K562 (cell line): ENCODE measurements at regions not wholly inside any gene's neighbourhood (a gene's known extent, or its start where the extent isn't known, plus 50 kb on each side); places are given as distances from the start of the nearest gene placed in this dataset.

Experiments
- ATAC-seq: fragments of 200-7000 bp; cut with Tn5 transposase; 3 replicates; pipeline ENCODE4 v1.9.1; 2020; ENCODE audit warnings: moderate library complexity
- BruUV-seq: library from RNA; stranded (reverse); fragments of 400-500 nt; replicated peaks from 2 replicates; lab custom pipeline; 2021; lab: Mats Ljungman, UMichigan
- CTCF ChIA-PET: fragments of 300-600 bp; formaldehyde crosslinking; extraction: SDS; loops from one replicate; lab custom pipeline; 2021; ENCODE audit warnings: low intra/inter-chr PET ratio; lab: Yijun Ruan, JAX
- POLR2A ChIA-PET: fragments of 300-600, 350-650 bp; sonication (Branson Sonifier 250); formaldehyde crosslinking; extraction: SDS; loops from one replicate; lab custom pipeline; 2021; ENCODE audit warnings: antibody characterized with exemption, inconsistent platforms; lab: Yijun Ruan, JAX
- DNase-seq, 4 experiments: peaks; one replicate each; pipeline versions ENCODE4 v3.0.0 to v3.0.0-alpha.2; 2011 to 2018; ENCODE audit warnings: low spot score in 3 of 4, mixed read lengths in 3 of 4; ENCODE audit errors: extremely low read depth in 1 of 4
- FAIRE-seq: peaks from 2 replicates; lab custom pipeline; 2011; peaks lifted over from hg19 to GRCh38; lab: Jason Lieb, UNC
- H2AFZ ChIP-seq: 2 replicates; pipeline ENCODE4 v1.6.0; 2011; ENCODE audit warnings: low read depth, low read length, control low read depth, inconsistent platforms
- H3K27ac ChIP-seq: fragments of 200-600 bp; 3 replicates; pipeline ENCODE4 v1.8.0; 2011; ENCODE audit warnings: low read depth, mild to moderate bottlenecking, control low read depth, inconsistent platforms, low read length, moderate library complexity, mixed read lengths; ENCODE audit errors: extremely low read depth
- H3K27me3 ChIP-seq, 2 experiments: fragments of 300-600 bp in 1 of 2; 2 replicates in 1 of 2; 3 replicates in 1 of 2; pipeline versions ENCODE4 v1.6.0 to v1.8.0; 2011; ENCODE audit warnings: inconsistent platforms in 2 of 2, low read length in 2 of 2, mild to moderate bottlenecking in 1 of 2, mixed read lengths in 1 of 2, moderate library complexity in 1 of 2; ENCODE audit not compliant: control insufficient read depth in 2 of 2, insufficient read depth in 2 of 2
- H3K36me3 ChIP-seq: fragments of 300-600 bp; 3 replicates; pipeline ENCODE4 v1.8.0; 2011; ENCODE audit warnings: mild to moderate bottlenecking, low read length, inconsistent platforms; ENCODE audit not compliant: control insufficient read depth, insufficient read depth
- H3K4me1 ChIP-seq, 2 experiments: fragments of 200-600 bp in 1 of 2; replicated peaks in 1 of 2; 2 replicates in 1 of 2; 3 replicates in 1 of 2; pipeline versions ENCODE4 v1.5.1 to v1.8.0; 2011; ENCODE audit warnings: inconsistent platforms in 2 of 2, low read length in 2 of 2, mild to moderate bottlenecking in 1 of 2, mixed read lengths in 1 of 2, moderate library complexity in 1 of 2; ENCODE audit not compliant: control insufficient read depth in 2 of 2, insufficient read depth in 2 of 2
- H3K4me2 ChIP-seq: 2 replicates; pipeline ENCODE4 v1.6.1; 2011; ENCODE audit warnings: low read length, control low read depth, inconsistent platforms, mixed read lengths; ENCODE audit not compliant: insufficient read depth
- H3K4me3 ChIP-seq: fragments of 200-600 bp; sonication (generic), shearing (Covaris generic); 2 replicates; pipeline ENCODE4 v1.5.1; 2016; ENCODE audit warnings: control low read depth, inconsistent platforms
- H3K79me2 ChIP-seq: fragments of 200-600 bp; 3 replicates; pipeline ENCODE4 v1.8.0; 2011; ENCODE audit warnings: low read length, inconsistent platforms; ENCODE audit not compliant: control insufficient read depth, insufficient read depth
- H3K9ac ChIP-seq, 2 experiments: 2 replicates each; pipeline versions ENCODE4 v1.6.0 to v1.6.1; 2011; ENCODE audit warnings: low read depth in 2 of 2, low read length in 2 of 2, control low read depth in 1 of 2, inconsistent platforms in 1 of 2, mild to moderate bottlenecking in 1 of 2, mixed read lengths in 1 of 2; ENCODE audit not compliant: insufficient read depth in 1 of 2
- H3K9me1 ChIP-seq: one replicate; pipeline ENCODE4 v1.6.0; 2011; ENCODE audit warnings: inconsistent platforms, mild to moderate bottlenecking, low read length, moderate library complexity; ENCODE audit not compliant: control insufficient read depth, insufficient read depth
- H3K9me3 ChIP-seq: replicated peaks from 2 replicates; pipeline ENCODE4 v1.5.1; 2011; ENCODE audit warnings: low read depth, low read length, inconsistent platforms; ENCODE audit not compliant: control insufficient read depth, insufficient read depth
- H4K20me1 ChIP-seq: replicated peaks from 2 replicates; pipeline ENCODE4 v1.6.1; 2011; ENCODE audit warnings: low read length, inconsistent platforms, mixed read lengths; ENCODE audit not compliant: control insufficient read depth, insufficient read depth
- ARHGAP35 ChIP-seq: fragments of 450-650 bp; IDR thresholded peaks from 2 replicates; pipeline ENCODE4 v1.6.1; 2018; ENCODE audit not compliant: partially characterized antibody
- E2F8 ChIP-seq: fragments of 450-650 bp; IDR thresholded peaks from 2 replicates; pipeline ENCODE4 v1.7.1; 2018; ENCODE audit warnings: mild to moderate bottlenecking, low read depth; ENCODE audit not compliant: partially characterized antibody
- MYBL2 ChIP-seq, 2 experiments: fragments of 450-650 bp in 1 of 2; sonication (generic) in 1 of 2; formaldehyde crosslinking in 1 of 2; IDR thresholded peaks; 2 replicates each; pipeline versions ENCODE4 v1.6.1 to v1.8.1; 2017 to 2022; ENCODE audit warnings: borderline replicate concordance in 1 of 2, inconsistent platforms in 1 of 2, low read depth in 1 of 2, mild to moderate bottlenecking in 1 of 2, missing genetic modification reagents in 1 of 2, moderate library complexity in 1 of 2
- WGBS: fragments of 100-300 bp; shearing (Covaris generic); methylation state at CpG from one replicate; pipeline ENCODE4 v1.1.6; 2016; ENCODE audit warnings: low coverage, mixed read lengths; ENCODE audit not compliant: insufficient coverage; ENCODE audit errors: missing lambda C conversion rate; 5-methylcytosine and 5-hydroxymethylcytosine counted together
- in situ Hi-C: fragments of 300-500 bp; cut with MboI; formaldehyde crosslinking; loops from 4 replicates; pipeline ENCODE4 v1.15.0; 2018; ENCODE audit warnings: inconsistent platforms, mixed read lengths
- intact Hi-C: fragments of 100-400 bp; cut with micrococcal nuclease; formaldehyde crosslinking; loops from 2 replicates; pipeline ENCODE4 v1.14.2; 2022
- TF ChIP-seq, protein P1 (sequence below): sonication (generic); formaldehyde crosslinking; IDR thresholded peaks from 2 replicates; pipeline ENCODE4 v1.8.1; 2023; ENCODE audit warnings: mild to moderate bottlenecking, missing genetic modification reagents, moderate library complexity
- TF ChIP-seq, protein P2 (sequence below): IDR thresholded peaks from 2 replicates; pipeline ENCODE4 v1.6.1; 2016; ENCODE audit warnings: missing genetic modification characterization, missing compliant biosample characterization

DNA sequence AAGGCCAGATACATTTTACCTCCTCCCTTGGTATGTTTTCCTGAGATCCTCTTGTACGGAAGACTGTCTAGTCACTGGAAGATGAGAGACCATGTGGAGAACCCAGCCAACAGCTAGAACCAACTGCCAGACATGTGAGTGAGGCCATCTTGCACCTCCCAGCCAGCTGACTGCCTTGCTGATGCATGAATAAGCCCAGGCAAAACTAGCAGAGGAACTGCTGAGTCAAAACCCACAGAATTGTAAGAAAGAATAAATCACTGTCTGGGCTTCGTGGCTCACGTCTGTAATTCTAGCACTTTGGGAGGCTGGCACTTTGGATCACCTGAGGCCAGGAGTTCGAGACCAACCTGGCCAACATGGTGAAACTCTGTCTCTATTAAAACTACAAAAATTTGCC is 160.0 kb downstream of the TPH2 start:
- H3K27ac ChIP-seq = no peak overlapping the region
- H3K27me3 ChIP-seq = no peaks in the 10 kb centered on the region
- no TSS peak for BruUV-seq
- H3K79me2 ChIP-seq = no peaks in the 10 kb centered on the region
- H3K9ac ChIP-seq = no peak overlapping the region
- CTCF ChIA-PET = no interaction called here
- H3K36me3 ChIP-seq = no peaks in the 10 kb centered on the region
- no peak for DNase-seq
- no peak overlapping the region for H2AFZ ChIP-seq
- 0% methylated on average over 4 of the region's 4 CpGs for WGBS
- in situ Hi-C loops = no loop called here
- H4K20me1 ChIP-seq = no peaks in the 10 kb centered on the region
- intact Hi-C loops = no loop called here
- no peaks in the 10 kb centered on the region for H3K4me1 ChIP-seq
- POLR2A ChIA-PET = no interaction called here
- no peaks in the 10 kb centered on the region for H3K9me1 ChIP-seq
- FAIRE-seq = no peak
- no peak for ATAC-seq
- no peak overlapping the region for H3K4me2 ChIP-seq
- no peak overlapping the region for H3K4me3 ChIP-seq
- no peaks in the 10 kb centered on the region for H3K9me3 ChIP-seq
- no peak for TF ChIP-seq MYBL2 (IDR thresholded peaks at IDR 0.05; ENCODE audit: low read depth)
- TF ChIP-seq MYBL2 (CRISPR knock-in tag; IDR thresholded peaks at IDR 0.05; ENCODE audit: borderline replicate concordance) = no peak
- no peak for TF ChIP-seq E2F8
- TF ChIP-seq, protein P1, sequence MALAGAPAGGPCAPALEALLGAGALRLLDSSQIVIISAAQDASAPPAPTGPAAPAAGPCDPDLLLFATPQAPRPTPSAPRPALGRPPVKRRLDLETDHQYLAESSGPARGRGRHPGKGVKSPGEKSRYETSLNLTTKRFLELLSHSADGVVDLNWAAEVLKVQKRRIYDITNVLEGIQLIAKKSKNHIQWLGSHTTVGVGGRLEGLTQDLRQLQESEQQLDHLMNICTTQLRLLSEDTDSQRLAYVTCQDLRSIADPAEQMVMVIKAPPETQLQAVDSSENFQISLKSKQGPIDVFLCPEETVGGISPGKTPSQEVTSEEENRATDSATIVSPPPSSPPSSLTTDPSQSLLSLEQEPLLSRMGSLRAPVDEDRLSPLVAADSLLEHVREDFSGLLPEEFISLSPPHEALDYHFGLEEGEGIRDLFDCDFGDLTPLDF (CRISPR knock-in tag) = no peak
- TF ChIP-seq, protein P2, sequence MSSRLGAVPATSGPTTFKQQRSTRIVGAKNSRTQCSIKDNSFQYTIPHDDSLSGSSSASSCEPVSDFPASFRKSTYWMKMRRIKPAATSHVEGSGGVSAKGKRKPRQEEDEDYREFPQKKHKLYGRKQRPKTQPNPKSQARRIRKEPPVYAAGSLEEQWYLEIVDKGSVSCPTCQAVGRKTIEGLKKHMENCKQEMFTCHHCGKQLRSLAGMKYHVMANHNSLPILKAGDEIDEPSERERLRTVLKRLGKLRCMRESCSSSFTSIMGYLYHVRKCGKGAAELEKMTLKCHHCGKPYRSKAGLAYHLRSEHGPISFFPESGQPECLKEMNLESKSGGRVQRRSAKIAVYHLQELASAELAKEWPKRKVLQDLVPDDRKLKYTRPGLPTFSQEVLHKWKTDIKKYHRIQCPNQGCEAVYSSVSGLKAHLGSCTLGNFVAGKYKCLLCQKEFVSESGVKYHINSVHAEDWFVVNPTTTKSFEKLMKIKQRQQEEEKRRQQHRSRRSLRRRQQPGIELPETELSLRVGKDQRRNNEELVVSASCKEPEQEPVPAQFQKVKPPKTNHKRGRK (tag) = no peak
- TF ChIP-seq ARHGAP35 = no peak
